ENCODE measurements at regions not wholly inside any gene's neighbourhood (a gene's known extent, or its start where the extent isn't known, plus 50 kb on each side); places are given as distances from the start of the nearest gene placed in this dataset.
A peak's percentile ranks its signal among the peaks of the same experiment; 100 is the strongest.

DNA sequence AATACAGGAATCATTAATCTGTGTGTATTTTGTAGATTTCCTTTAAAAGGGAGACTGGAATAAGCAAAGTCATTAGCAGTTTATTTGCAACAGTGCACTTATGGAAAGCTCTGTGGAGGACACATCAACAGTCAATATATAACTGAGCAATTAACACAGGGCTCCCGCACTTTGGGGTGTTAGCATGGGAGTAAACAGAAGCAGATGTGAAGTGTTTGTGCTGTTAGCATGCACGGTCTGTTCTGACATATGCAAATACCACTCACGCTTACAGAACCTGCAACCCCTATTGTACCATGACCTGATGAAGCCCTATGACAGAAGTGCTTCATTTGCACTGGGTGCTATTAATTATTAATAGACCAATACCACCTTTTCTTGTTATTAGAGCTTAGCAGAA is 118.9 kb downstream of the PPP1R3A start:
- peak; percentile 5 for DNase-seq (ENCODE audit: low spot score)
- no peak for TF ChIP-seq CTCF (IDR thresholded peaks at IDR 0.05; ENCODE audit: extremely low read depth, missing control alignments)

- DNase-seq (ENCODE audit: low spot score), result no peak
- no peak for TF ChIP-seq CTCF (IDR thresholded peaks at IDR 0.05; ENCODE audit: extremely low read depth, missing control alignments)
Observed at GRCh38 chr7:113797420-113798010, 121.3 kb downstream of the PPP1R3A start.

GRCh38 chr7:113796557-113796956 is 122.3 kb downstream of the PPP1R3A start:
- DNase-seq (ENCODE audit: low spot score), result no peak
- no peak for TF ChIP-seq CTCF (IDR thresholded peaks at IDR 0.05; ENCODE audit: extremely low read depth, missing control alignments)

GRCh38 chr7:113794573-113794972 is 124.2 kb downstream of the PPP1R3A start:
- DNase-seq (ENCODE audit: low spot score), result no peak
- no peak for TF ChIP-seq CTCF (IDR thresholded peaks at IDR 0.05; ENCODE audit: extremely low read depth, missing control alignments)

DNA sequence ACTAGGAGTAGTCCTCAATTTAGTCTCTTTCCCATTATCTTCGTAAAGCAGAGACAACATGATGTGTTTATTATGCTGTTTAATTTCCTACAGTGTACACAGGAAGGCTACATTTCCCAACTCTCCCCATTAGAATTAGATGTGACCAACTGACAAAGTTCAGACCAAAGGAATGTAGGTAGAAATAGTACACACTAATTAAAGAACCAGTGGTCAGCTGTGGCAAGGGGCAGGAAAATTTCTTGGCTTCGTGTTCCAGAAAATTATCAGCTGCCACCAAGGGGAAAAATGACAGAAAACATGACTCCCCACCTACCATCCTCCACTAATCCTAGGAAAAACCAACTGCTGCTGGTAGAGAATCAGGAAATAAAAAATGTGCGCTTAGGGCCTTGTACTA is 125.6 kb downstream of the PPP1R3A start:
- TF ChIP-seq CTCF (IDR thresholded peaks at IDR 0.05; ENCODE audit: extremely low read depth, missing control alignments), result no peak
- DNase-seq (ENCODE audit: low spot score), result no peak

DNA sequence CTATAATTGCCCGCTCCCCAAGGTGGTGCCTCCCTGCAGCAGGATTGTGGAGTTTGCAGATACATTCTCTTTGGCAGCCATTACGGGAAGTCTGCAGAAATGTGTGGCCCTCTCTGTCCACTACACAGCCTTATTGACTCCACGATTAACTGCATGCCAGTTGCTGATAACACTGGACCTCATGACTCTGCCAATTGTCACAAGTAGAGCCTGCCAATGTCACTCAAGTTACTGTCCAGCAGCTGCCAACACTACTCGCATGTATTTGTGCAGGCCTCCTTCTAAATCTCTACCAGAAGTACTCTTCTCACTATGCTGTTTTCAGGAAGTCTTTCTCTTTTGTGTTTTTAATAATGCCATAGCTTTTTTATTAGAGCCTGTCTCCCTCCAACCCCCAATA is 128.8 kb downstream of the PPP1R3A start:
- no peak for DNase-seq (ENCODE audit: low spot score)
- TF ChIP-seq CTCF (IDR thresholded peaks at IDR 0.05; ENCODE audit: extremely low read depth, missing control alignments), result no peak

DNA sequence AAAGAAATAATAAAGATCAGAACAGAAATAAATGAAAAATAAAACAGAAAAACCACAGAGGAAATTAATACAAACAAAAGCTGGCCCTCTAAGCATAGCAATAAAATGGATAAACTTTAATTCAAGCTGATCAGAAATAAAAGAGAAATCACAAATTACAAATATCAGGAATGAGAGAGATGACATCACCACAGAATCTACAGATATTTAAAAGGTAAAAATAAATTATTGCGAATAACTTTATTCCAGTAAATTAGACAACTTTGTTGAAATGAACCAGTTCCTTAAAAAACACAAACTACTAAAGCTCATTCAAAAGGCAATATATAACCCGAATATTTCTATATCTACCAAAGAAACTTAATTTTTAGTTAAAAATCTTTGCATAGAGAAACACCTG is 131.7 kb downstream of the PPP1R3A start:
- no peak for DNase-seq (ENCODE audit: low spot score)

More for the DNA sequence above, 131.7 kb downstream of the PPP1R3A start:
- no peak for TF ChIP-seq CTCF (IDR thresholded peaks at IDR 0.05; ENCODE audit: extremely low read depth, missing control alignments)

All from GM20000 (cell line).